GM20000 (cell line): ENCODE measurements at regions not wholly inside any gene's neighbourhood (a gene's known extent, or its start where the extent isn't known, plus 50 kb on each side); places are given as distances from the start of the nearest gene placed in this dataset.

ENCODE experiments used
- DNase-seq: peaks from one replicate; pipeline ENCODE4 v3.0.0; 2012; ENCODE audit warnings: low spot score
- CTCF ChIP-seq: IDR thresholded peaks from 2 replicates; pipeline ENCODE4 v1.5.1; 2012; ENCODE audit warnings: mild to moderate bottlenecking, control low read depth; ENCODE audit errors: extremely low read depth, missing control alignments

GRCh38 chr13:80140685-80141084, 200.2 kb downstream of the SPRY2 start:
- no peak for DNase-seq

GRCh38 chr13:80139196-80139595, 201.7 kb downstream of the SPRY2 start:
- TF ChIP-seq CTCF = no peak

More at GRCh38 chr13:80140685-80141084, 200.2 kb downstream of the SPRY2 start:
- no peak for TF ChIP-seq CTCF

GRCh38 chr13:80137994-80138393, 202.9 kb downstream of the SPRY2 start:
- no peak for TF ChIP-seq CTCF
- no peak for DNase-seq

More at GRCh38 chr13:80139196-80139595, 201.7 kb downstream of the SPRY2 start:
- DNase-seq = no peak

GRCh38 chr13:80134346-80134745, 206.6 kb downstream of the SPRY2 start:
- TF ChIP-seq CTCF = no peak
- no peak for DNase-seq

GRCh38 chr13:80133631-80134261, 207.2 kb downstream of the SPRY2 start:
- TF ChIP-seq CTCF = no peak
- DNase-seq = no peak

- no peak for TF ChIP-seq CTCF
- DNase-seq = no peak
Observed at GRCh38 chr13:80132741-80133601, 208.0 kb downstream of the SPRY2 start.

- DNase-seq = no peak
Observed at GRCh38 chr13:80131204-80131603, 209.7 kb downstream of the SPRY2 start.

More at GRCh38 chr13:80131204-80131603, 209.7 kb downstream of the SPRY2 start:
- no peak for TF ChIP-seq CTCF
